ENCODE measurements at regions not wholly inside any gene's neighbourhood (a gene's known extent, or its start where the extent isn't known, plus 50 kb on each side); places are given as distances from the start of the nearest gene placed in this dataset.

- TF ChIP-seq CTCF (IDR thresholded peaks at IDR 0.05) = no peak
- TF ChIP-seq POLR2AphosphoS5 (IDR thresholded peaks at IDR 0.05) = no peak
Measured at GRCh38 chr10:69744971-69745370, 56.7 kb upstream of the COL13A1 start.
